Activated CD8-positive, alpha-beta memory T cell treated with anti-CD3 and anti-CD28 coated beads, Interleukin-2, amount 50 U/mL, for 1 hour (primary cell): ENCODE measurements at regions not wholly inside any gene's neighbourhood (a gene's known extent, or its start where the extent isn't known, plus 50 kb on each side); places are given as distances from the start of the nearest gene placed in this dataset.

Experiments used
- DNase-seq: peaks from one replicate; pipeline ENCODE4 v3.0.0-alpha.2; 2020; ENCODE audit errors: extremely low read depth

- no peak for DNase-seq
Measured at GRCh38 chr2:128469875-128470274, 151.2 kb upstream of the HS6ST1 start.

GRCh38 chr2:128472789-128473174, 154.1 kb upstream of the HS6ST1 start:
- DNase-seq: no peak

- no peak for DNase-seq
Measured at GRCh38 chr2:128473175-128474035, 154.7 kb upstream of the HS6ST1 start.

- DNase-seq: no peak
Measured at GRCh38 chr2:128474036-128474955, 155.6 kb upstream of the HS6ST1 start.

GRCh38 chr2:128474962-128475361, 156.3 kb upstream of the HS6ST1 start:
- no peak for DNase-seq

- DNase-seq: no peak
Measured at GRCh38 chr2:128475427-128476211, 157.0 kb upstream of the HS6ST1 start.

- DNase-seq: no peak
Measured at GRCh38 chr2:128477026-128477820, 158.6 kb upstream of the HS6ST1 start.

GRCh38 chr2:128477891-128478290, 159.2 kb upstream of the HS6ST1 start:
- no peak for DNase-seq

GRCh38 chr2:128485761-128486639, 167.3 kb upstream of the HS6ST1 start:
- DNase-seq: no peak

GRCh38 chr2:128486640-128487375, 168.1 kb upstream of the HS6ST1 start:
- no peak for DNase-seq

- no peak for DNase-seq
Measured at GRCh38 chr2:128487650-128488387, 169.2 kb upstream of the HS6ST1 start.

- DNase-seq: no peak
Measured at GRCh38 chr2:128488434-128488833, 169.8 kb upstream of the HS6ST1 start.

- DNase-seq: no peak
Measured at GRCh38 chr2:128489526-128490273, 171.0 kb upstream of the HS6ST1 start.

GRCh38 chr2:128490321-128490720, 171.7 kb upstream of the HS6ST1 start:
- no peak for DNase-seq

- no peak for DNase-seq
Measured at GRCh38 chr2:128490881-128491691, 172.4 kb upstream of the HS6ST1 start.

GRCh38 chr2:128491692-128492244, 173.1 kb upstream of the HS6ST1 start:
- no peak for DNase-seq
